Esophagus mucosa (tissue), 1 donor: ENCODE measurements at regions not wholly inside any gene's neighbourhood (a gene's known extent, or its start where the extent isn't known, plus 50 kb on each side); places are given as distances from the start of the nearest gene placed in this dataset.
A peak's percentile ranks its signal among the peaks of the same experiment; 100 is the strongest.
"Not testable (repeated sequence)": the region's sequence is repeated elsewhere in the genome, so short reads cannot be mapped to it uniquely, and the experiment has no call there.

Source experiments
- ATAC-seq: fragments of 200-7000 bp; cut with Tn5 transposase; one replicate; pipeline ENCODE4 v1.9.1; 2020
- donor health status: DM: yes; HTN: yes; CAD: no.

GRCh38 chr7:56449762-56450161 lies 333.5 kb upstream of the NUPR2 start:
- ATAC-seq: no peak

- no peak for ATAC-seq
Measured at GRCh38 chr7:56447864-56448693, 331.9 kb upstream of the NUPR2 start.

- not testable (repeated sequence) for ATAC-seq
Measured at GRCh38 chr7:56420528-56420927, 304.3 kb upstream of the NUPR2 start.

- no peak for ATAC-seq
Measured at GRCh38 chr7:56375173-56375572, 259.0 kb upstream of the NUPR2 start.

GRCh38 chr7:56374666-56375065 lies 258.4 kb upstream of the NUPR2 start:
- ATAC-seq: not testable (repeated sequence)

- not testable (repeated sequence) for ATAC-seq
Measured at GRCh38 chr7:56373314-56373713, 257.1 kb upstream of the NUPR2 start.

- not testable (repeated sequence) for ATAC-seq
Measured at GRCh38 chr7:56371792-56372191, 255.6 kb upstream of the NUPR2 start.

- ATAC-seq: not testable (repeated sequence)
Measured at GRCh38 chr7:56370208-56370872, 254.1 kb upstream of the NUPR2 start.

- ATAC-seq: not testable (repeated sequence)
Measured at GRCh38 chr7:56367914-56368313, 251.7 kb upstream of the NUPR2 start.

- not testable (repeated sequence) for ATAC-seq
Measured at GRCh38 chr7:56367411-56367810, 251.2 kb upstream of the NUPR2 start.

GRCh38 chr7:56366701-56367100 lies 250.5 kb upstream of the NUPR2 start:
- not testable (repeated sequence) for ATAC-seq

GRCh38 chr7:56352576-56352975 lies 236.4 kb upstream of the NUPR2 start:
- not testable (repeated sequence) for ATAC-seq

- not testable (repeated sequence) for ATAC-seq
Measured at GRCh38 chr7:56351181-56351580, 235.0 kb upstream of the NUPR2 start.

GRCh38 chr7:56348311-56348710 lies 232.1 kb upstream of the NUPR2 start:
- ATAC-seq: not testable (repeated sequence)

- peak; percentile 57 for ATAC-seq
Measured at GRCh38 chr7:56328327-56328726, 212.1 kb upstream of the NUPR2 start.

GRCh38 chr7:56290548-56290947 lies 174.3 kb upstream of the NUPR2 start:
- no peak for ATAC-seq

- ATAC-seq: peak; percentile 22
Measured at GRCh38 chr7:56287429-56288138, 171.4 kb upstream of the NUPR2 start.

- no peak for ATAC-seq
Measured at GRCh38 chr7:56256108-56256507, 139.9 kb upstream of the NUPR2 start.

- ATAC-seq: no peak
Measured at GRCh38 chr7:56250135-56250534, 133.9 kb upstream of the NUPR2 start.

GRCh38 chr7:56229631-56230030 lies 113.4 kb upstream of the NUPR2 start:
- ATAC-seq: no peak

- no peak for ATAC-seq
Measured at GRCh38 chr7:56222866-56223265, 106.6 kb upstream of the NUPR2 start.

- ATAC-seq: no peak
Measured at GRCh38 chr7:56219017-56219416, 102.8 kb upstream of the NUPR2 start.

GRCh38 chr7:56218510-56218909 lies 102.3 kb upstream of the NUPR2 start:
- ATAC-seq: no peak
